GM19025 (cell line): ENCODE measurements at regions not wholly inside any gene's neighbourhood (a gene's known extent, or its start where the extent isn't known, plus 50 kb on each side); places are given as distances from the start of the nearest gene placed in this dataset.

Experiments
- ATAC-seq: cut with Tn5 transposase; IDR thresholded peaks from one replicate; pipeline ENCODE4 v1.9.1; 2021; ENCODE audit warnings: mild to moderate bottlenecking, low read depth, moderate library complexity; ENCODE audit not compliant: unreplicated experiment

- no peak for ATAC-seq
Measured at GRCh38 chr4:138086611-138087041, 155.5 kb downstream of the SLC7A11 start.

GRCh38 chr4:138085736-138086305, 156.3 kb downstream of the SLC7A11 start:
- no peak for ATAC-seq

- no peak for ATAC-seq
Measured at GRCh38 chr4:138078751-138079520, 163.2 kb downstream of the SLC7A11 start.

GRCh38 chr4:138078253-138078652, 163.9 kb downstream of the SLC7A11 start:
- ATAC-seq = no peak

- no peak for ATAC-seq
Measured at GRCh38 chr4:138076561-138076960, 165.6 kb downstream of the SLC7A11 start.

- ATAC-seq = no peak
Measured at GRCh38 chr4:138070816-138071215, 171.3 kb downstream of the SLC7A11 start.

- ATAC-seq = no peak
Measured at GRCh38 chr4:138063581-138063980, 178.6 kb downstream of the SLC7A11 start.

- ATAC-seq = no peak
Measured at GRCh38 chr4:138062929-138063328, 179.2 kb downstream of the SLC7A11 start.

GRCh38 chr4:138056541-138056940, 185.6 kb downstream of the SLC7A11 start:
- ATAC-seq = no peak

- no peak for ATAC-seq
Measured at GRCh38 chr4:138055890-138056289, 186.3 kb downstream of the SLC7A11 start.

GRCh38 chr4:138053641-138054301, 188.4 kb downstream of the SLC7A11 start:
- no peak for ATAC-seq

GRCh38 chr4:138052806-138053632, 189.1 kb downstream of the SLC7A11 start:
- ATAC-seq = no peak

GRCh38 chr4:138051157-138051556, 191.0 kb downstream of the SLC7A11 start:
- ATAC-seq = no peak

GRCh38 chr4:138050601-138051000, 191.5 kb downstream of the SLC7A11 start:
- no peak for ATAC-seq

- no peak for ATAC-seq
Measured at GRCh38 chr4:138049355-138049754, 192.8 kb downstream of the SLC7A11 start.

GRCh38 chr4:138047290-138047689, 194.9 kb downstream of the SLC7A11 start:
- ATAC-seq = no peak

- ATAC-seq = no peak
Measured at GRCh38 chr4:138045036-138045435, 197.1 kb downstream of the SLC7A11 start.

- ATAC-seq = no peak
Measured at GRCh38 chr4:138039010-138039409, 203.1 kb downstream of the SLC7A11 start.

- no peak for ATAC-seq
Measured at GRCh38 chr4:138037696-138038095, 204.5 kb downstream of the SLC7A11 start.

GRCh38 chr4:138035781-138036258, 206.3 kb downstream of the SLC7A11 start:
- peak; percentile 100 for ATAC-seq

GRCh38 chr4:138034871-138035270, 207.3 kb downstream of the SLC7A11 start:
- ATAC-seq = no peak
